GM23248 (cell line): ENCODE measurements at regions not wholly inside any gene's neighbourhood (a gene's known extent, or its start where the extent isn't known, plus 50 kb on each side); places are given as distances from the start of the nearest gene placed in this dataset.

Experiments
- EZH2 ChIP-seq: fragments of 200-600 bp; sonication (generic); IDR thresholded peaks from 2 replicates; pipeline ENCODE4 v1.6.1; 2018; ENCODE audit warnings: antibody characterized with exemption, mild to moderate bottlenecking; ENCODE audit not compliant: insufficient read depth, poor library complexity, severe bottlenecking
- EZH2phosphoT487 ChIP-seq: fragments of 200-600 bp; sonication (generic); IDR thresholded peaks from 2 replicates; pipeline ENCODE4 v1.6.1; 2018; ENCODE audit warnings: antibody characterized with exemption, moderate library complexity, mild to moderate bottlenecking, low read depth; ENCODE audit not compliant: insufficient read depth

- TF ChIP-seq EZH2 (no peak), EZH2phosphoT487 (no peak)
Observed at GRCh38 chr7:41777894-41778596, 75.2 kb upstream of the INHBA start.
